B cell (primary cell): ENCODE measurements at regions not wholly inside any gene's neighbourhood (a gene's known extent, or its start where the extent isn't known, plus 50 kb on each side); places are given as distances from the start of the nearest gene placed in this dataset.

Source experiments
- ATAC-seq: fragments of 200-7000 bp; cut with Tn5 transposase; one replicate; pipeline ENCODE4 v1.10.0; 2021; ENCODE audit warnings: low read depth, mild to moderate bottlenecking, moderate number of reproducible peaks, moderate library complexity
- CTCF ChIA-PET: fragments of 350-600 bp; sonication (Branson Sonifier 250); formaldehyde crosslinking; loops from one replicate; lab custom pipeline; 2021; ENCODE audit warnings: antibody characterized with exemption, inconsistent platforms; lab: Charles Lee
- POLR2A ChIA-PET: fragments of 350-600 bp; sonication (Branson Sonifier 250); formaldehyde crosslinking; loops from one replicate; lab custom pipeline; 2021; ENCODE audit warnings: antibody characterized with exemption; lab: Charles Lee
- DNase-seq: peaks from one replicate; pipeline ENCODE4 v3.0.0; 2013
- H2AFZ ChIP-seq: 2 replicates; pipeline ENCODE4 v1.6.1; 2012; ENCODE audit warnings: mild to moderate bottlenecking, low read depth, low read length; ENCODE audit not compliant: insufficient read depth, poor library complexity, severe bottlenecking
- H3K27ac ChIP-seq, 2 donors: 1 replicate in 1 of 2; 2 replicates in 1 of 2; pipeline ENCODE4 v1.5.1; 2012 to 2013; ENCODE audit warnings: low read length in 2 of 2, mild to moderate bottlenecking in 2 of 2, moderate library complexity in 1 of 2
- H3K27me3 ChIP-seq, 4 experiments: fragments of 200-600 bp in 1 of 4; sonication (generic) in 1 of 4; replicated peaks in 1 of 4; 1 replicate in 2 of 4; 2 replicates in 2 of 4; pipeline versions ENCODE4 v1.6.1 to v1.7.0; 2013 to 2016; ENCODE audit warnings: low read length in 3 of 4, mild to moderate bottlenecking in 2 of 4, mixed read lengths in 1 of 4, moderate library complexity in 1 of 4; ENCODE audit not compliant: insufficient read depth in 4 of 4, control insufficient read depth in 3 of 4; ENCODE audit errors: control extremely low read depth in 1 of 4
- H3K36me3 ChIP-seq, 2 experiments: replicated peaks in 1 of 2; 1 replicate in 1 of 2; 2 replicates in 1 of 2; pipeline versions ENCODE4 v1.6.1 to v1.7.1; 2013; ENCODE audit warnings: low read length in 1 of 2; ENCODE audit not compliant: insufficient read depth in 2 of 2, control insufficient read depth in 1 of 2; ENCODE audit errors: control extremely low read depth in 1 of 2, extremely low read depth in 1 of 2
- H3K4me1 ChIP-seq, 2 donors: fragments of 200-600 bp in 1 of 2; sonication (generic) in 1 of 2; 1 replicate in 1 of 2; 2 replicates in 1 of 2; pipeline versions ENCODE4 v1.5.1 to v1.6.1; 2013 to 2017; ENCODE audit warnings: low read length in 2 of 2; ENCODE audit not compliant: control insufficient read depth in 2 of 2, insufficient read depth in 2 of 2
- H3K4me2 ChIP-seq: replicated peaks from 2 replicates; pipeline ENCODE3; 2012; ENCODE audit warnings: mild to moderate bottlenecking, low read depth, low read length; ENCODE audit not compliant: poor library complexity, severe bottlenecking
- H3K4me3 ChIP-seq, 5 experiments: fragments of 200-600 bp in 1 of 5; sonication (generic) in 1 of 5; 1 replicate in 3 of 5; 2 replicates in 2 of 5; pipeline versions ENCODE4 v1.5.1 to v1.7.0; 2011 to 2016; ENCODE audit warnings: low read length in 4 of 5, mild to moderate bottlenecking in 4 of 5, low read depth in 2 of 5, control low read depth in 1 of 5, moderate library complexity in 1 of 5; ENCODE audit not compliant: insufficient read depth in 1 of 5; ENCODE audit errors: control extremely low read depth in 1 of 5, extremely low read depth in 1 of 5
- H3K79me2 ChIP-seq: fragments of 200-600 bp; sonication (generic); one replicate; pipeline ENCODE4 v1.6.0; 2016; ENCODE audit warnings: low read length; ENCODE audit not compliant: control insufficient read depth, insufficient read depth
- H3K9ac ChIP-seq: fragments of 200-600 bp; sonication (generic); 2 replicates; pipeline ENCODE4 v1.6.1; 2017; ENCODE audit warnings: mild to moderate bottlenecking, low read length, moderate library complexity
- H3K9me3 ChIP-seq, 3 donors: one replicate each; pipeline versions ENCODE4 v1.6.1 to v1.7.1; 2013; ENCODE audit warnings: low read length in 2 of 3; ENCODE audit not compliant: control insufficient read depth in 2 of 3, insufficient read depth in 1 of 3; ENCODE audit errors: control extremely low read depth in 1 of 3
- H4K20me1 ChIP-seq: 2 replicates; pipeline ENCODE4 v1.6.0; 2012; ENCODE audit warnings: mild to moderate bottlenecking, low read length; ENCODE audit not compliant: insufficient read depth, control insufficient read depth, poor library complexity, severe bottlenecking
- H3K27ac Mint-ChIP-seq: one replicate; pipeline ENCODE4 v1.8.0; 2021; ENCODE audit warnings: mixed read lengths
- H3K27me3 Mint-ChIP-seq: one replicate; pipeline ENCODE4 v1.8.0; 2021; ENCODE audit warnings: mixed read lengths
- H3K4me1 Mint-ChIP-seq: one replicate; pipeline ENCODE4 v1.8.0; 2021; ENCODE audit warnings: mixed read lengths
- H3K4me3 Mint-ChIP-seq: one replicate; pipeline ENCODE4 v1.8.0; 2021; ENCODE audit warnings: mixed read lengths
- H3K9me3 Mint-ChIP-seq: one replicate; pipeline ENCODE4 v1.8.0; 2022; ENCODE audit warnings: mixed read lengths; ENCODE audit not compliant: insufficient read depth
- CTCF ChIP-seq: fragments of 200-600 bp; IDR thresholded peaks from one replicate; pipeline ENCODE4 v1.8.0; 2022; ENCODE audit warnings: antibody characterized with exemption, mild to moderate bottlenecking
- EZH2 ChIP-seq: IDR thresholded peaks from 2 replicates; pipeline ENCODE4 v1.6.1; 2012; ENCODE audit warnings: borderline replicate concordance, low read depth, mild to moderate bottlenecking, moderate library complexity, low read length; ENCODE audit not compliant: insufficient read depth, poor library complexity, severe bottlenecking
- WGBS: methylation state at CpG from one replicate; pipeline ENCODE4 v1.1.5; 2013; ENCODE audit warnings: missing lambda C conversion rate; ENCODE audit not compliant: insufficient coverage; 5-methylcytosine and 5-hydroxymethylcytosine counted together
- intact Hi-C: fragments of 100-400 bp; cut with micrococcal nuclease; formaldehyde crosslinking; loops from one replicate; pipeline ENCODE4 v1.10.0; 2022

DNA sequence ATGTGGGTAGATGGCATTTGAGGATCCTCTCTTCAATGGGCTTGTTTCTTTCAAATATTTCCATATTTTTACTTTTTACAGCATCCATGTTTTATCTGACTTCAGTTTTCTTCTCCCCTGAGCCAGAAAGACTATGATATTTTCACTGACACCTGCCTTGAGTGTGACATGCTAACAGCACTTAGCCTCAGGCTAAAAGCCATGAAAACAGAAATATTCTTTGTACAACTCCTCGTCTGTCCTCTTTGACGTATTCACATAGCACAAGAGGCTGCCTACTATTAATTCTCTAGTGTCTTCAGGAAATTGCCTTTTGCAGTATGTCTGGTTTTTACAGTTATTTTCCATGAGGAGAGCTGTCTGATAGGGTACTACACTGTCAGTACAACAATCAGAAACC is 215.0 kb downstream of the MAD2L1 start:
- ChIA-PET POLR2A (no interaction called here), CTCF (no interaction called here)
- Histone ChIP-seq H3K4me2 (no peak overlapping the region), H3K79me2 (no peaks in the 10 kb centered on the region), H3K27me3 (no peaks in the 10 kb centered on the region), H3K36me3 (no peaks in the 10 kb centered on the region), H3K27ac (no peak overlapping the region), H3K4me1 (no peaks in the 10 kb centered on the region), H3K9ac (no peak overlapping the region), H3K9me3 (peaks cover 0 to 6% (median 0%) of the 10 kb centered on the region in 3 donors), H2AFZ (no peak overlapping the region), H3K4me3 (no peak overlapping the region), H4K20me1 (no peaks in the 10 kb centered on the region)
- peaks cover 4% of the 10 kb centered on the region for H3K27me3 Mint-ChIP-seq
- intact Hi-C loops: no loop called here
- no peaks in the 10 kb centered on the region for H3K4me1 Mint-ChIP-seq
- H3K4me3 Mint-ChIP-seq: no peak overlapping the region
- DNase-seq (no peak), ATAC-seq (no peak)
- no peak for TF ChIP-seq EZH2
- no peak for TF ChIP-seq CTCF
- H3K27ac Mint-ChIP-seq: no peak overlapping the region
- WGBS: no CpG with 5 or more reads among the region's 2 CpGs
- no peaks in the 10 kb centered on the region for H3K9me3 Mint-ChIP-seq

DNA sequence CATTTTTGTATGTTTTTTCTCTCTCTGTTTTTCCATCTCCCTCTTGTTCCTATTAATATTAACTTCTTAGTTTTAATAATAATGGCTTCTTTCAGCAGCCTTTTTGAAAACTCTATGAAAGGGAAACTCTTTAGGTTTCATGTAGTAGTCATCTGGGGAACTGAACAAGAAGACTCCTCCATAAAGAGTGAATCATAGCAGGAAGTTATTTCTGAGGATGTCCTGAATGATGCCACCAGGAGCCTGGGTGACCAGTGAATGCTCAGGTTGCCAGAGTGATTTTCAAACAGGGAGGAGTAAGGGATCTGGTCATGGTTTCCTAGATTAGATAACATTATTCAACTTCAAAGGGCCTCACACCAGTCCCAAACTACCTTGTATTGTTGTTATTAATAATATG is 212.8 kb upstream of the PDE5A start:
- Histone ChIP-seq H3K9me3 (no peaks in the 10 kb centered on the region), H3K4me3 (no peak overlapping the region), H3K36me3 (no peaks in the 10 kb centered on the region), H3K4me2 (no peak overlapping the region), H3K79me2 (no peaks in the 10 kb centered on the region), H4K20me1 (no peaks in the 10 kb centered on the region), H3K4me1 (no peaks in the 10 kb centered on the region), H3K9ac (no peak overlapping the region), H3K27me3 (no peaks in the 10 kb centered on the region), H3K27ac (no peak overlapping the region), H2AFZ (no peak overlapping the region)
- ChIA-PET POLR2A (no interaction called here), CTCF (no interaction called here)
- Mint-ChIP-seq H3K4me3 (no peak overlapping the region), H3K27me3 (no peaks in the 10 kb centered on the region), H3K27ac (no peak overlapping the region), H3K4me1 (no peaks in the 10 kb centered on the region), H3K9me3 (peaks cover 3% of the 10 kb centered on the region)
- ATAC-seq (no peak), DNase-seq (no peak)
- TF ChIP-seq EZH2: no peak
- TF ChIP-seq CTCF: no peak
- intact Hi-C loops: no loop called here
